ENCODE measurements at regions not wholly inside any gene's neighbourhood (a gene's known extent, or its start where the extent isn't known, plus 50 kb on each side); places are given as distances from the start of the nearest gene placed in this dataset.

GRCh38 chr18:42179542-42180121 lies 224.6 kb downstream of the PIK3C3 start:
- no peak overlapping the region for H2AFZ ChIP-seq (replicated peaks)
- no peak overlapping the region for H3K27ac ChIP-seq
- no peak for DNase-seq (ENCODE audit: low spot score)
- TF ChIP-seq EZH2 (IDR thresholded peaks at IDR 0.05) (no peak), CTCF (IDR thresholded peaks at IDR 0.05) (no peak), EZH2phosphoT487 (IDR thresholded peaks at IDR 0.05) (no peak)
- no peaks in the 10 kb centered on the region for H3K4me1 ChIP-seq
- H3F3A ChIP-seq (ENCODE audit: low read depth): no peaks in the 10 kb centered on the region
- no peak overlapping the region for H3K9ac ChIP-seq
- H3K4me2 ChIP-seq: no peak overlapping the region
- H3K4me3 Mint-ChIP-seq: no peak overlapping the region
- H3K9me3 ChIP-seq (ENCODE audit: low read depth): no peaks in the 10 kb centered on the region
- H3K4me3 ChIP-seq: no peak overlapping the region
- peaks cover 2% of the 10 kb centered on the region for H3K9me3 Mint-ChIP-seq
- H3K27me3 ChIP-seq: no peaks in the 10 kb centered on the region
- peaks cover 4% of the 10 kb centered on the region for H3K4me1 Mint-ChIP-seq
- H3K27ac Mint-ChIP-seq: no peak overlapping the region
- H3K27me3 Mint-ChIP-seq (ENCODE audit: insufficient read depth, low read depth): peaks cover 4% of the 10 kb centered on the region
- H3K79me2 ChIP-seq (ENCODE audit: low read depth): no peaks in the 10 kb centered on the region
- H3K36me3 ChIP-seq: no peaks in the 10 kb centered on the region
- H3K36me3 Mint-ChIP-seq: no peaks in the 10 kb centered on the region
- H4K20me1 ChIP-seq (ENCODE audit: low read depth): no peaks in the 10 kb centered on the region

- TF ChIP-seq CTCF (IDR thresholded peaks at IDR 0.05): no peak
- no peak for TF ChIP-seq EZH2 (IDR thresholded peaks at IDR 0.05)
- no peak for TF ChIP-seq EZH2phosphoT487 (IDR thresholded peaks at IDR 0.05)
- no peak overlapping the region for H3K4me2 ChIP-seq
- H3K36me3 ChIP-seq: no peaks in the 10 kb centered on the region
- H3K27me3 ChIP-seq: no peaks in the 10 kb centered on the region
- no peak overlapping the region for H3K27ac Mint-ChIP-seq
- H3F3A ChIP-seq (ENCODE audit: low read depth): no peaks in the 10 kb centered on the region
- H3K4me3 ChIP-seq: no peak overlapping the region
- H3K27ac ChIP-seq: no peak overlapping the region
- H4K20me1 ChIP-seq (ENCODE audit: low read depth): no peaks in the 10 kb centered on the region
- no peaks in the 10 kb centered on the region for H3K9me3 ChIP-seq (ENCODE audit: low read depth)
- H3K79me2 ChIP-seq (ENCODE audit: low read depth): no peaks in the 10 kb centered on the region
- no peak overlapping the region for H3K9ac ChIP-seq
- H3K27me3 Mint-ChIP-seq (ENCODE audit: insufficient read depth, low read depth): peaks cover 4% of the 10 kb centered on the region
- no peak overlapping the region for H2AFZ ChIP-seq (replicated peaks)
- no peaks in the 10 kb centered on the region for H3K36me3 Mint-ChIP-seq
- H3K4me3 Mint-ChIP-seq: no peak overlapping the region
- peaks cover 4% of the 10 kb centered on the region for H3K4me1 Mint-ChIP-seq
- peaks cover 2% of the 10 kb centered on the region for H3K9me3 Mint-ChIP-seq
- no peaks in the 10 kb centered on the region for H3K4me1 ChIP-seq
- no peak for DNase-seq (ENCODE audit: low spot score)
Measured at GRCh38 chr18:42181474-42181873, 226.4 kb downstream of the PIK3C3 start.

GRCh38 chr18:42182728-42183700 lies 228.0 kb downstream of the PIK3C3 start:
- Histone ChIP-seq H3K4me2 (no peak overlapping the region), H3K27me3 (no peaks in the 10 kb centered on the region), H3K79me2 (ENCODE audit: low read depth) (no peaks in the 10 kb centered on the region), H3K9ac (no peak overlapping the region), H3F3A (ENCODE audit: low read depth) (no peaks in the 10 kb centered on the region), H3K36me3 (no peaks in the 10 kb centered on the region), H4K20me1 (ENCODE audit: low read depth) (no peaks in the 10 kb centered on the region), H3K4me3 (no peak overlapping the region), H3K9me3 (ENCODE audit: low read depth) (no peaks in the 10 kb centered on the region), H3K4me1 (no peaks in the 10 kb centered on the region), H2AFZ (replicated peaks) (no peak overlapping the region), H3K27ac (no peak overlapping the region)
- Mint-ChIP-seq H3K4me1 (peaks cover 7% of the 10 kb centered on the region), H3K4me3 (no peak overlapping the region), H3K27ac (no peak overlapping the region), H3K36me3 (no peaks in the 10 kb centered on the region), H3K9me3 (peaks cover 2% of the 10 kb centered on the region), H3K27me3 (ENCODE audit: insufficient read depth, low read depth) (peaks cover 4% of the 10 kb centered on the region)
- DNase-seq (ENCODE audit: low spot score): no peak
- TF ChIP-seq CTCF (IDR thresholded peaks at IDR 0.05) (no peak), EZH2 (IDR thresholded peaks at IDR 0.05) (no peak), EZH2phosphoT487 (IDR thresholded peaks at IDR 0.05) (no peak)

All from neural progenitor cell (in vitro differentiated cells).